ENCODE measurements at regions not wholly inside any gene's neighbourhood (a gene's known extent, or its start where the extent isn't known, plus 50 kb on each side); places are given as distances from the start of the nearest gene placed in this dataset.

DNA sequence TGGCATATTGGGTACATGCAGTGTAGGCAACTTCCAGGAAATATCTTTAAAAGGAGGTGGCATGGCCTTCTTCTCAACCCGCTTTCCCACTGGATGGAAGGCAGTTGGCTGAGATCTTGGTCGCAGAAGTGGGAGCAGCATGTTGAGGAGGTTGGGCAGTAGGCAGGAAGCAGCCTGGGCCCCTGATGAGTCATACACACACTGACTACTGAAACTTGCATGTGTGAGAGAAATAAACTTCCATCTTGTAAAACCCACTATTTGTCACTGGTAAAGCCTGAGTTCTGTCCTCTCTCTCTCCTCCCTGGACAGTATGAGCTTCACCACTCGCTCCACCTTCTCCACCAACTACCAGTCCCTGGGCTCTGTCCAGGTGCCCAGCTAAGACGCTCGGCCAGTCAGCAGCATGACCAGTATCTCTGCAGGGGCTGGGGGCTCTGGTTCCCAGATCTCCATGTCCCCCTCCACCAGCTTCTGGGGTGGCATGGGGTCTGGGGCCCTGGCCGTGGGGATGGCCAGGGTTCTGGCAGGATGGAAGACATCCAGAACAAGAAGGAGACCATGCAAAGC is 233.8 kb upstream of the SPRED2 start:
- H3K27ac ChIP-seq (ENCODE audit: low read depth, low read length), result no peak overlapping the region
- H3K9me3 ChIP-seq (ENCODE audit: low read length), result peaks cover 7% of the 10 kb centered on the region
- no peak overlapping the region for H3K9ac ChIP-seq (ENCODE audit: low read length)
- peaks cover 9% of the 10 kb centered on the region for H3K4me1 ChIP-seq (ENCODE audit: insufficient read depth, low read length)
- no peaks in the 10 kb centered on the region for H3K27me3 ChIP-seq (ENCODE audit: control insufficient read depth in 1 of 2, insufficient read depth in 2 of 2, low read length in 2 of 2)
- H3K4me3 ChIP-seq (ENCODE audit: low read depth in 1 of 2, low read length in 2 of 2), result no peak overlapping the region
- no peaks in the 10 kb centered on the region for H3K36me3 ChIP-seq (ENCODE audit: insufficient read depth, low read length)

DNA sequence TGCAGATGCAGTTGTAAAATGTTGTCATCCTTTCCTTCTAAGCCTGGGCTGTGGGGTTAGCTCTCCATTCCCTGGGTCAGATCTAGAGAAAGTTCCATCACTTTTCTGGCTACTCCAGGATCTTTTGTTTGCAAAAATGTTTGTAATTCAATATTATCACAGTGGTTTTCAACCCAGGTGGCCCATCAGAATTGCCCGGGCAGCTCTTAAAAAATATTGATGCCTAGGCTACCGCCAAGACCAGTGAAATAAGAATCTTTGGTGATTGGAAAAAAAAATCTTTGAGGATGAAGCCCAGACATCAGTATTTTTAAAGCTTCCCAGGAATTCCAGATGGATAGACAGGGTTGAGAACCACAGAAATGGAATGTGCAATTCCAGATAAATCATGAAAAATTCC is 232.5 kb upstream of the SPRED2 start:
- H3K9me3 ChIP-seq (ENCODE audit: low read length), result peaks cover 7% of the 10 kb centered on the region
- no peak overlapping the region for H3K27ac ChIP-seq (ENCODE audit: low read depth, low read length)
- H3K4me1 ChIP-seq (ENCODE audit: insufficient read depth, low read length), result peaks cover 16% of the 10 kb centered on the region
- H3K27me3 ChIP-seq (ENCODE audit: control insufficient read depth in 1 of 2, insufficient read depth in 2 of 2, low read length in 2 of 2), result no peaks in the 10 kb centered on the region
- no peak overlapping the region for H3K4me3 ChIP-seq (ENCODE audit: low read depth in 1 of 2, low read length in 2 of 2)
- no peak overlapping the region for H3K9ac ChIP-seq (ENCODE audit: low read length)
- H3K36me3 ChIP-seq (ENCODE audit: insufficient read depth, low read length), result no peaks in the 10 kb centered on the region

GRCh38 chr2:65663831-65664407 is 231.5 kb upstream of the SPRED2 start:
- Histone ChIP-seq H3K4me3 (ENCODE audit: low read depth in 1 of 2, low read length in 2 of 2) (no peak overlapping the region), H3K9ac (ENCODE audit: low read length) (no peak overlapping the region), H3K4me1 (ENCODE audit: insufficient read depth, low read length) (peaks cover 21% of the 10 kb centered on the region), H3K27ac (ENCODE audit: low read depth, low read length) (peak overlapping the region; percentile 16), H3K9me3 (ENCODE audit: low read length) (peaks cover 7% of the 10 kb centered on the region), H3K36me3 (ENCODE audit: insufficient read depth, low read length) (no peaks in the 10 kb centered on the region), H3K27me3 (ENCODE audit: control insufficient read depth in 1 of 2, insufficient read depth in 2 of 2, low read length in 2 of 2) (no peaks in the 10 kb centered on the region)

DNA sequence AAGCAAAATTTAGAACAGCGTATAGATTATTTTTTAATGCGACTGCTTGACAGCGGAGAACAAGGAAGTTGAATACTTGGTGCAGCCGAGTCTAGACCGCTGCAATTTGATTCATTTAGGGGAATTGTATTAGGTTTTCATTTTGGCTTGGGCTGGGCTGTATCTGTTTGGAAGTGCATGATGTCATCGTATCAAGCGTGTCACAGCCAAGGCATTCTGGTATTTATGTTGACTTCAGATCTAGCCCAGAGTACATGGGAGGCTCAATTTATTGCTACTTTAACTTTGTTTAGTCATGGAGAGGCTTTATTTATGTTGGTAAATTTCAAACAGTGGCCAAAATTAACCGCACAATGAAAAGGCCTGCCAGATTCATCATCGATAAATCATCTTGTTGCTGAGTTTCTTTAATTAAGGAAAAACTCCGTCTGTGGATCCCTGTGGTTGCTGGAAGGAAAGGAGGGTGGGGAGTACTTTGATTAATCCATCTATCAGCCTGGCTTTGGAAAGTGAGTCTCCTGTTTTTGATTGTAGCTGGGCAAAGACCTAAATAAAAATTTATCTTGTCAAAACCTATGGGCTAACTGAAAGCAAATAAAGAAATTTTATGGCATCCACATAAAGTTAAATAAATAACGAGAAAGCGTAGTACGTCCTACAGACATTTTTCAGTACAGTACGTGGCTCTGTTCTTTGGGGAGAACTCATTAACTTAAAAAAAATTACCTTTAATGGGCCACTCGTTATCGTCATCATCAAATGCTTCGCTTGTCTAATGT is 230.4 kb upstream of the SPRED2 start:
- H3K9ac ChIP-seq (ENCODE audit: low read length), result no peak overlapping the region
- H3K27me3 ChIP-seq (ENCODE audit: control insufficient read depth in 1 of 2, insufficient read depth in 2 of 2, low read length in 2 of 2), result no peaks in the 10 kb centered on the region
- H3K9me3 ChIP-seq (ENCODE audit: low read length), result no peaks in the 10 kb centered on the region
- no peaks in the 10 kb centered on the region for H3K36me3 ChIP-seq (ENCODE audit: insufficient read depth, low read length)
- H3K27ac ChIP-seq (ENCODE audit: low read depth, low read length), result peak overlapping the region; percentile 45
- peaks cover 31% of the 10 kb centered on the region for H3K4me1 ChIP-seq (ENCODE audit: insufficient read depth, low read length)
- H3K4me3 ChIP-seq (ENCODE audit: low read depth in 1 of 2, low read length in 2 of 2), result peak overlapping the region; percentile 9 to 21

DNA sequence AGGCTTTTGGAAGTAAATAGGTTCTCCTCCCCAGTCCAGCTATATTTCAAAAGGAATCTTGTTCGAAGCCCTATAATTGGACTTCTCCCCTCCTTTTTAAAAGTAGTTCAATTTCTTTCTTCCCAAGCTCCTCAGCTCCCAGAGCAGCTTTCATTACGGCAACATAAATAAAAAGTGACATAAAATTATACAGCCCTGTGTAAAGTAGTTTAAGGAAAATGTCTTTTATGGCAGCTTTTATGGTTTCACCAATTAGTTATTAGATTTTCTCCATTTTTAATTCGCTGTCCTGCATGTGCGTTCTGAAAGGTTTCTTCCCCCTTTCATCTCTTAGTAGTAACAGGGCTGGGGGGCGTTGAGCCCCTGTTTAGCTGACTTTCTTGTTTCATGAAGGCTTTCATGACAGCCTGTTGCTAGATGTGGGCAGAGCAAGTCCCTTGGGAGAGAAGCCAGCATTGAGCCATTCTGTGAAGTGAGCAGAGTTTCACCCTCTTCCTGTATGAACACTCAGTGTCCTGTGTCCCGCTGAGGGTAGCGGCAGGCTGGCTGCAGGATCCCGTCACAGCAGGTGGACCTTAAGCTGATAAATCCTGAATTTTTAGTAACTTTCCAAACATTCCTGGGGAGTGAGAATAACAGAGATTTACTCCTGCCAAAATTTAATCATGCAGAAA is 229.7 kb upstream of the SPRED2 start:
- peak overlapping the region; percentile 9 to 21 for H3K4me3 ChIP-seq (ENCODE audit: low read depth in 1 of 2, low read length in 2 of 2)
- peaks cover 39% of the 10 kb centered on the region for H3K4me1 ChIP-seq (ENCODE audit: insufficient read depth, low read length)
- no peaks in the 10 kb centered on the region for H3K9me3 ChIP-seq (ENCODE audit: low read length)
- no peaks in the 10 kb centered on the region for H3K36me3 ChIP-seq (ENCODE audit: insufficient read depth, low read length)
- H3K9ac ChIP-seq (ENCODE audit: low read length), result no peak overlapping the region
- no peaks in the 10 kb centered on the region for H3K27me3 ChIP-seq (ENCODE audit: control insufficient read depth in 1 of 2, insufficient read depth in 2 of 2, low read length in 2 of 2)
- peak overlapping the region; percentile 45 for H3K27ac ChIP-seq (ENCODE audit: low read depth, low read length)

- Histone ChIP-seq H3K4me1 (ENCODE audit: insufficient read depth, low read length) (peaks cover 40% of the 10 kb centered on the region), H3K27ac (ENCODE audit: low read depth, low read length) (no peak overlapping the region), H3K4me3 (ENCODE audit: low read depth in 1 of 2, low read length in 2 of 2) (no peak overlapping the region), H3K9me3 (ENCODE audit: low read length) (no peaks in the 10 kb centered on the region), H3K9ac (ENCODE audit: low read length) (no peak overlapping the region), H3K36me3 (ENCODE audit: insufficient read depth, low read length) (no peaks in the 10 kb centered on the region), H3K27me3 (ENCODE audit: control insufficient read depth in 1 of 2, insufficient read depth in 2 of 2, low read length in 2 of 2) (no peaks in the 10 kb centered on the region)
These were observed 227.9 kb upstream of the SPRED2 start for GRCh38 chr2:65660340-65660739.

GRCh38 chr2:65658881-65659280 is 226.5 kb upstream of the SPRED2 start:
- Histone ChIP-seq H3K9ac (ENCODE audit: low read length) (no peak overlapping the region), H3K27me3 (ENCODE audit: control insufficient read depth in 1 of 2, insufficient read depth in 2 of 2, low read length in 2 of 2) (no peaks in the 10 kb centered on the region), H3K4me3 (ENCODE audit: low read depth in 1 of 2, low read length in 2 of 2) (no peak overlapping the region), H3K27ac (ENCODE audit: low read depth, low read length) (no peak overlapping the region), H3K9me3 (ENCODE audit: low read length) (no peaks in the 10 kb centered on the region), H3K36me3 (ENCODE audit: insufficient read depth, low read length) (no peaks in the 10 kb centered on the region), H3K4me1 (ENCODE audit: insufficient read depth, low read length) (peaks cover 40% of the 10 kb centered on the region)

DNA sequence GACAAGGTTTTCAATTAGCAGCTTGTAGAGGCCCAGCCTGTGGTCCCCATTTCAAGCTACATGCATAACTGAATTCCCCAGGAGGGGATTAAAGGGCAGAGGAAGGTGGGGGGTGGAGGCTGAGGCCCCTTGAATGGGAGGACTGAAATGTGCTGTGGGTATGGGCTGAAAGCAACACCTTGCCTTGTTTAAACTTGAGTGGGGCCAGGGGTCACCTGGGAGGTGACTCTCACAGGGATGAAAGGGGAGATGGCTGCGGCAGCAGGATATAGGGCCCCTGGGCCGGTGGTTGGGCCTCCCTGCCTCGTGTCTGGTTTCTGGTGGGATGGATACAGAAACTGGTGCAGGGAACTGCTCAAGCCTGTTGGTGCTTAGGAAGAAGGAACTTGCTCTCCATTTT is 225.9 kb upstream of the SPRED2 start:
- no peak overlapping the region for H3K9ac ChIP-seq (ENCODE audit: low read length)
- no peak overlapping the region for H3K4me3 ChIP-seq (ENCODE audit: low read depth in 1 of 2, low read length in 2 of 2)
- H3K4me1 ChIP-seq (ENCODE audit: insufficient read depth, low read length), result peaks cover 40% of the 10 kb centered on the region
- no peak overlapping the region for H3K27ac ChIP-seq (ENCODE audit: low read depth, low read length)
- no peaks in the 10 kb centered on the region for H3K9me3 ChIP-seq (ENCODE audit: low read length)
- H3K27me3 ChIP-seq (ENCODE audit: control insufficient read depth in 1 of 2, insufficient read depth in 2 of 2, low read length in 2 of 2), result no peaks in the 10 kb centered on the region
- H3K36me3 ChIP-seq (ENCODE audit: insufficient read depth, low read length), result no peaks in the 10 kb centered on the region

GRCh38 chr2:65656160-65656718 is 223.8 kb upstream of the SPRED2 start:
- Histone ChIP-seq H3K27me3 (ENCODE audit: control insufficient read depth in 1 of 2, insufficient read depth in 2 of 2, low read length in 2 of 2) (no peaks in the 10 kb centered on the region), H3K36me3 (ENCODE audit: insufficient read depth, low read length) (no peaks in the 10 kb centered on the region), H3K9ac (ENCODE audit: low read length) (no peak overlapping the region), H3K27ac (ENCODE audit: low read depth, low read length) (no peak overlapping the region), H3K9me3 (ENCODE audit: low read length) (no peaks in the 10 kb centered on the region), H3K4me3 (ENCODE audit: low read depth in 1 of 2, low read length in 2 of 2) (no peak overlapping the region), H3K4me1 (ENCODE audit: insufficient read depth, low read length) (peaks cover 31% of the 10 kb centered on the region)

- H3K4me3 ChIP-seq (ENCODE audit: low read depth in 1 of 2, low read length in 2 of 2), result no peak overlapping the region
- peaks cover 23% of the 10 kb centered on the region for H3K4me1 ChIP-seq (ENCODE audit: insufficient read depth, low read length)
- no peaks in the 10 kb centered on the region for H3K9me3 ChIP-seq (ENCODE audit: low read length)
- H3K9ac ChIP-seq (ENCODE audit: low read length), result no peak overlapping the region
- H3K27me3 ChIP-seq (ENCODE audit: control insufficient read depth in 1 of 2, insufficient read depth in 2 of 2, low read length in 2 of 2), result no peaks in the 10 kb centered on the region
- H3K36me3 ChIP-seq (ENCODE audit: insufficient read depth, low read length), result no peaks in the 10 kb centered on the region
- no peak overlapping the region for H3K27ac ChIP-seq (ENCODE audit: low read depth, low read length)
These were observed 222.6 kb upstream of the SPRED2 start for GRCh38 chr2:65655000-65655399.

DNA sequence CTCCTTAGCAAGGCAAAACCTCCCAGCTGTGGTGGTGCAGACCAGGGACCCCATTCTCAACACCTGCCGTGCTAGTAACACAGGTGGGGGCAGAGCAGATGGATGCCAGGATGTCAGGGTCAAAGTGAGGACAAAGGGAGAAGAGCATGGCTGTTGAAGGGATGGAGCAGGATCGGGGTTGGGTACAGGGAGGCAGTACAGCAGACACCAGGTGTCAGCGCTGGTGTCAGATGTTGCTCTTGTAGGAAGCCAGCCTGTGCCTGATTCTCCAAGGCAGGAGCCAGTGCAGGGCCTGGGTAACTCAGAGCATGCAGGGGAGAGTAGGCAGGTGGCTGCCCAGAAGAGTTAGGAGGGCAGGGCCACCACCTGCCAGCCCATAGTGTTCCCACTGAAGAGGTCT is 222.1 kb upstream of the SPRED2 start:
- peaks cover 23% of the 10 kb centered on the region for H3K4me1 ChIP-seq (ENCODE audit: insufficient read depth, low read length)
- H3K4me3 ChIP-seq (ENCODE audit: low read depth in 1 of 2, low read length in 2 of 2), result no peak overlapping the region
- no peaks in the 10 kb centered on the region for H3K9me3 ChIP-seq (ENCODE audit: low read length)
- H3K36me3 ChIP-seq (ENCODE audit: insufficient read depth, low read length), result no peaks in the 10 kb centered on the region
- H3K27me3 ChIP-seq (ENCODE audit: control insufficient read depth in 1 of 2, insufficient read depth in 2 of 2, low read length in 2 of 2), result no peaks in the 10 kb centered on the region
- H3K9ac ChIP-seq (ENCODE audit: low read length), result no peak overlapping the region
- no peak overlapping the region for H3K27ac ChIP-seq (ENCODE audit: low read depth, low read length)

Data from muscle layer of colon (tissue), 2 donors.